ENCODE measurements at regions not wholly inside any gene's neighbourhood (a gene's known extent, or its start where the extent isn't known, plus 50 kb on each side); places are given as distances from the start of the nearest gene placed in this dataset.

- Mint-ChIP-seq H3K27ac (no peak overlapping the region), H3K9me3 (peaks cover 2 to 8% of the 10 kb centered on the region in 2 donors), H3K36me3 (ENCODE audit: insufficient read depth) (no peaks in the 10 kb centered on the region), H3K4me3 (no peak overlapping the region), H3K4me1 (ENCODE audit: low read depth in 2 of 2) (no peaks in the 10 kb centered on the region), H3K27me3 (peaks cover 0 to 4% of the 10 kb centered on the region in 2 donors)
- DNase-seq (no peak), ATAC-seq (replicated peaks) (no peak)
Observed at GRCh38 chr19:31705656-31706055, 356.4 kb upstream of the TSHZ3 start.

GRCh38 chr19:31706131-31706530, 356.9 kb upstream of the TSHZ3 start:
- DNase-seq (no peak), ATAC-seq (replicated peaks) (no peak)
- Mint-ChIP-seq H3K36me3 (ENCODE audit: insufficient read depth) (no peaks in the 10 kb centered on the region), H3K4me1 (ENCODE audit: low read depth in 2 of 2) (no peaks in the 10 kb centered on the region), H3K4me3 (no peak overlapping the region), H3K27me3 (peaks cover 0 to 4% of the 10 kb centered on the region in 2 donors), H3K27ac (no peak overlapping the region), H3K9me3 (peaks cover 2 to 10% of the 10 kb centered on the region in 2 donors)

GRCh38 chr19:31706691-31707620, 357.7 kb upstream of the TSHZ3 start:
- Mint-ChIP-seq H3K9me3 (peaks cover 2 to 18% of the 10 kb centered on the region in 2 donors), H3K36me3 (ENCODE audit: insufficient read depth) (no peaks in the 10 kb centered on the region), H3K27me3 (peaks cover 0 to 4% of the 10 kb centered on the region in 2 donors), H3K4me3 (no peak overlapping the region), H3K27ac (no peak overlapping the region), H3K4me1 (ENCODE audit: low read depth in 2 of 2) (no peaks in the 10 kb centered on the region)
- ATAC-seq (replicated peaks) (no peak), DNase-seq (no peak)

- H3K36me3 Mint-ChIP-seq (ENCODE audit: insufficient read depth), result no peaks in the 10 kb centered on the region
- peaks cover 0 to 4% of the 10 kb centered on the region in 2 donors for H3K27me3 Mint-ChIP-seq
- DNase-seq (no peak), ATAC-seq (replicated peaks) (no peak)
- no peak overlapping the region for H3K27ac Mint-ChIP-seq
- H3K9me3 Mint-ChIP-seq, result peaks cover 2 to 17% of the 10 kb centered on the region in 2 donors
- H3K4me1 Mint-ChIP-seq (ENCODE audit: low read depth in 2 of 2), result no peaks in the 10 kb centered on the region
- H3K4me3 Mint-ChIP-seq, result no peak overlapping the region
Observed at GRCh38 chr19:31708520-31708919, 359.3 kb upstream of the TSHZ3 start.

- ATAC-seq (replicated peaks) (no peak), DNase-seq (no peak)
- Mint-ChIP-seq H3K27ac (no peak overlapping the region), H3K27me3 (peaks cover 0 to 4% of the 10 kb centered on the region in 2 donors), H3K9me3 (peaks cover 0 to 13% of the 10 kb centered on the region in 2 donors), H3K4me3 (no peak overlapping the region), H3K36me3 (ENCODE audit: insufficient read depth) (no peaks in the 10 kb centered on the region), H3K4me1 (ENCODE audit: low read depth in 2 of 2) (no peaks in the 10 kb centered on the region)
Observed at GRCh38 chr19:31709476-31709875, 360.2 kb upstream of the TSHZ3 start.

- DNase-seq (no peak), ATAC-seq (replicated peaks) (no peak)
- Mint-ChIP-seq H3K27ac (no peak overlapping the region), H3K4me1 (ENCODE audit: low read depth in 2 of 2) (no peaks in the 10 kb centered on the region), H3K36me3 (ENCODE audit: insufficient read depth) (no peaks in the 10 kb centered on the region), H3K4me3 (no peak overlapping the region), H3K27me3 (no peaks in the 10 kb centered on the region), H3K9me3 (peaks cover 0 to 13% of the 10 kb centered on the region in 2 donors)
Observed at GRCh38 chr19:31715249-31715945, 366.2 kb upstream of the TSHZ3 start.

GRCh38 chr19:31716826-31717225, 367.6 kb upstream of the TSHZ3 start:
- Mint-ChIP-seq H3K4me3 (no peak overlapping the region), H3K9me3 (peaks cover 0 to 5% of the 10 kb centered on the region in 2 donors), H3K27ac (no peak overlapping the region), H3K36me3 (ENCODE audit: insufficient read depth) (no peaks in the 10 kb centered on the region), H3K27me3 (no peaks in the 10 kb centered on the region), H3K4me1 (ENCODE audit: low read depth in 2 of 2) (no peaks in the 10 kb centered on the region)
- ATAC-seq (replicated peaks), result no peak
- DNase-seq, result no peak

GRCh38 chr19:31717269-31717923, 368.2 kb upstream of the TSHZ3 start:
- ATAC-seq (replicated peaks) (no peak), DNase-seq (no peak)
- Mint-ChIP-seq H3K4me1 (ENCODE audit: low read depth in 2 of 2) (no peaks in the 10 kb centered on the region), H3K27ac (no peak overlapping the region), H3K27me3 (no peaks in the 10 kb centered on the region), H3K9me3 (no peaks in the 10 kb centered on the region), H3K4me3 (no peak overlapping the region), H3K36me3 (ENCODE audit: insufficient read depth) (no peaks in the 10 kb centered on the region)

GRCh38 chr19:31718032-31718431, 368.8 kb upstream of the TSHZ3 start:
- DNase-seq (no peak), ATAC-seq (replicated peaks) (no peak)
- H3K4me1 Mint-ChIP-seq (ENCODE audit: low read depth in 2 of 2), result no peaks in the 10 kb centered on the region
- no peaks in the 10 kb centered on the region for H3K9me3 Mint-ChIP-seq
- no peak overlapping the region for H3K4me3 Mint-ChIP-seq
- H3K36me3 Mint-ChIP-seq (ENCODE audit: insufficient read depth), result no peaks in the 10 kb centered on the region
- H3K27me3 Mint-ChIP-seq, result no peaks in the 10 kb centered on the region
- H3K27ac Mint-ChIP-seq, result no peak overlapping the region

GRCh38 chr19:31718898-31719297, 369.7 kb upstream of the TSHZ3 start:
- H3K4me3 Mint-ChIP-seq, result no peak overlapping the region
- H3K27me3 Mint-ChIP-seq, result no peaks in the 10 kb centered on the region
- no peaks in the 10 kb centered on the region for H3K4me1 Mint-ChIP-seq (ENCODE audit: low read depth in 2 of 2)
- ATAC-seq (replicated peaks) (no peak), DNase-seq (no peak)
- no peak overlapping the region for H3K27ac Mint-ChIP-seq
- no peaks in the 10 kb centered on the region for H3K9me3 Mint-ChIP-seq
- no peaks in the 10 kb centered on the region for H3K36me3 Mint-ChIP-seq (ENCODE audit: insufficient read depth)

GRCh38 chr19:31723101-31723500, 373.9 kb upstream of the TSHZ3 start:
- no peaks in the 10 kb centered on the region for H3K4me1 Mint-ChIP-seq (ENCODE audit: low read depth in 2 of 2)
- H3K27ac Mint-ChIP-seq, result no peak overlapping the region
- no peak for ATAC-seq (replicated peaks)
- no peak for DNase-seq
- H3K9me3 Mint-ChIP-seq, result no peaks in the 10 kb centered on the region
- H3K36me3 Mint-ChIP-seq (ENCODE audit: insufficient read depth), result no peaks in the 10 kb centered on the region
- H3K4me3 Mint-ChIP-seq, result no peak overlapping the region
- H3K27me3 Mint-ChIP-seq, result peaks cover 0 to under 1% of the 10 kb centered on the region in 2 donors

GRCh38 chr19:31725051-31725450, 375.8 kb upstream of the TSHZ3 start:
- DNase-seq, result no peak

GRCh38 chr19:31727536-31727935, 378.3 kb upstream of the TSHZ3 start:
- no peak overlapping the region for H3K4me3 Mint-ChIP-seq
- H3K27ac Mint-ChIP-seq, result no peak overlapping the region
- ATAC-seq (replicated peaks) (no peak), DNase-seq (no peak)
- H3K27me3 Mint-ChIP-seq, result peaks cover 0 to 7% of the 10 kb centered on the region in 2 donors
- H3K36me3 Mint-ChIP-seq (ENCODE audit: insufficient read depth), result no peaks in the 10 kb centered on the region
- no peaks in the 10 kb centered on the region for H3K4me1 Mint-ChIP-seq (ENCODE audit: low read depth in 2 of 2)
- H3K9me3 Mint-ChIP-seq, result peaks cover 0 to 6% of the 10 kb centered on the region in 2 donors

More at GRCh38 chr19:31725051-31725450, 375.8 kb upstream of the TSHZ3 start:
- H3K4me1 Mint-ChIP-seq (ENCODE audit: low read depth in 2 of 2), result no peaks in the 10 kb centered on the region
- H3K4me3 Mint-ChIP-seq, result no peak overlapping the region
- peaks cover 0 to 4% of the 10 kb centered on the region in 2 donors for H3K9me3 Mint-ChIP-seq
- H3K27me3 Mint-ChIP-seq, result peaks cover 0 to 7% of the 10 kb centered on the region in 2 donors
- H3K27ac Mint-ChIP-seq, result no peak overlapping the region
- no peaks in the 10 kb centered on the region for H3K36me3 Mint-ChIP-seq (ENCODE audit: insufficient read depth)
- ATAC-seq (replicated peaks), result no peak

Data from effector memory CD8-positive, alpha-beta T cell (primary cell).